ENCODE measurements at regions not wholly inside any gene's neighbourhood (a gene's known extent, or its start where the extent isn't known, plus 50 kb on each side); places are given as distances from the start of the nearest gene placed in this dataset.

GRCh38 chr5:1701884-1702283, 97.8 kb downstream of the MRPL36 start:
- H3K4me1 ChIP-seq (ENCODE audit: control insufficient read depth in 1 of 2, insufficient read depth in 2 of 2, low read depth in 1 of 2, low read length in 1 of 2): no peaks in the 10 kb centered on the region
- DNase-seq: no peak
- H3K27ac ChIP-seq (ENCODE audit: low read depth in 2 of 2, low read length in 1 of 2): no peak overlapping the region
- H3K4me2 ChIP-seq: no peak overlapping the region
- CTCF ChIA-PET: interaction anchor here (0.8 to 1.1 kb wide), 2 partner anchors 30 to 62 kb away, joined by 3 read pairs; no protein-coding TSS in a partner anchor
- H3K9me3 ChIP-seq: no peaks in the 10 kb centered on the region
- no peaks in the 10 kb centered on the region for H3K79me2 ChIP-seq (ENCODE audit: insufficient read depth)
- H3K36me3 ChIP-seq (replicated peaks in 1 of 2; ENCODE audit: control insufficient read depth in 1 of 2, insufficient read depth in 2 of 2, low read length in 1 of 2): no peaks in the 10 kb centered on the region
- no peak overlapping the region for H3K4me3 ChIP-seq (ENCODE audit: low read depth in 2 of 2, low read length in 1 of 2)
- 37% methylated on average over 15 of the region's 22 CpGs for WGBS (ENCODE audit: low lambda C conversion rate)
- H3F3A ChIP-seq (replicated peaks; ENCODE audit: insufficient read depth): no peaks in the 10 kb centered on the region
- no peak overlapping the region for H3K9ac ChIP-seq
- H3K9me2 ChIP-seq: no peaks in the 10 kb centered on the region
- POLR2A ChIA-PET: no interaction called here
- no peaks in the 10 kb centered on the region for H4K20me1 ChIP-seq (ENCODE audit: insufficient read depth)
- TF ChIP-seq, protein P1, sequence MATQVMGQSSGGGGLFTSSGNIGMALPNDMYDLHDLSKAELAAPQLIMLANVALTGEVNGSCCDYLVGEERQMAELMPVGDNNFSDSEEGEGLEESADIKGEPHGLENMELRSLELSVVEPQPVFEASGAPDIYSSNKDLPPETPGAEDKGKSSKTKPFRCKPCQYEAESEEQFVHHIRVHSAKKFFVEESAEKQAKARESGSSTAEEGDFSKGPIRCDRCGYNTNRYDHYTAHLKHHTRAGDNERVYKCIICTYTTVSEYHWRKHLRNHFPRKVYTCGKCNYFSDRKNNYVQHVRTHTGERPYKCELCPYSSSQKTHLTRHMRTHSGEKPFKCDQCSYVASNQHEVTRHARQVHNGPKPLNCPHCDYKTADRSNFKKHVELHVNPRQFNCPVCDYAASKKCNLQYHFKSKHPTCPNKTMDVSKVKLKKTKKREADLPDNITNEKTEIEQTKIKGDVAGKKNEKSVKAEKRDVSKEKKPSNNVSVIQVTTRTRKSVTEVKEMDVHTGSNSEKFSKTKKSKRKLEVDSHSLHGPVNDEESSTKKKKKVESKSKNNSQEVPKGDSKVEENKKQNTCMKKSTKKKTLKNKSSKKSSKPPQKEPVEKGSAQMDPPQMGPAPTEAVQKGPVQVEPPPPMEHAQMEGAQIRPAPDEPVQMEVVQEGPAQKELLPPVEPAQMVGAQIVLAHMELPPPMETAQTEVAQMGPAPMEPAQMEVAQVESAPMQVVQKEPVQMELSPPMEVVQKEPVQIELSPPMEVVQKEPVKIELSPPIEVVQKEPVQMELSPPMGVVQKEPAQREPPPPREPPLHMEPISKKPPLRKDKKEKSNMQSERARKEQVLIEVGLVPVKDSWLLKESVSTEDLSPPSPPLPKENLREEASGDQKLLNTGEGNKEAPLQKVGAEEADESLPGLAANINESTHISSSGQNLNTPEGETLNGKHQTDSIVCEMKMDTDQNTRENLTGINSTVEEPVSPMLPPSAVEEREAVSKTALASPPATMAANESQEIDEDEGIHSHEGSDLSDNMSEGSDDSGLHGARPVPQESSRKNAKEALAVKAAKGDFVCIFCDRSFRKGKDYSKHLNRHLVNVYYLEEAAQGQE (IDR thresholded peaks at IDR 0.05; ENCODE audit: low read depth, low read length): no peak
- no peak for TF ChIP-seq PBX3 (IDR thresholded peaks at IDR 0.05)
- TF ChIP-seq MEF2A (IDR thresholded peaks at IDR 0.05; ENCODE audit: borderline replicate concordance, low read depth): no peak
- TF ChIP-seq FOSL2 (IDR thresholded peaks at IDR 0.05; ENCODE audit: borderline replicate concordance, low read depth): no peak
- TF ChIP-seq NRF1 (IDR thresholded peaks at IDR 0.05; ENCODE audit: low read depth, low read length): no peak
- TF ChIP-seq FOXJ3 (CRISPR knock-in tag; IDR thresholded peaks at IDR 0.05): no peak
- no peak for TF ChIP-seq RAD21 (IDR thresholded peaks at IDR 0.05; ENCODE audit: low read length)
- no peak for TF ChIP-seq MXI1 (IDR thresholded peaks at IDR 0.05; ENCODE audit: low read depth, low read length)
- TF ChIP-seq, protein P2, sequence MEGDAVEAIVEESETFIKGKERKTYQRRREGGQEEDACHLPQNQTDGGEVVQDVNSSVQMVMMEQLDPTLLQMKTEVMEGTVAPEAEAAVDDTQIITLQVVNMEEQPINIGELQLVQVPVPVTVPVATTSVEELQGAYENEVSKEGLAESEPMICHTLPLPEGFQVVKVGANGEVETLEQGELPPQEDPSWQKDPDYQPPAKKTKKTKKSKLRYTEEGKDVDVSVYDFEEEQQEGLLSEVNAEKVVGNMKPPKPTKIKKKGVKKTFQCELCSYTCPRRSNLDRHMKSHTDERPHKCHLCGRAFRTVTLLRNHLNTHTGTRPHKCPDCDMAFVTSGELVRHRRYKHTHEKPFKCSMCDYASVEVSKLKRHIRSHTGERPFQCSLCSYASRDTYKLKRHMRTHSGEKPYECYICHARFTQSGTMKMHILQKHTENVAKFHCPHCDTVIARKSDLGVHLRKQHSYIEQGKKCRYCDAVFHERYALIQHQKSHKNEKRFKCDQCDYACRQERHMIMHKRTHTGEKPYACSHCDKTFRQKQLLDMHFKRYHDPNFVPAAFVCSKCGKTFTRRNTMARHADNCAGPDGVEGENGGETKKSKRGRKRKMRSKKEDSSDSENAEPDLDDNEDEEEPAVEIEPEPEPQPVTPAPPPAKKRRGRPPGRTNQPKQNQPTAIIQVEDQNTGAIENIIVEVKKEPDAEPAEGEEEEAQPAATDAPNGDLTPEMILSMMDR (IDR thresholded peaks at IDR 0.05): no peak
- TF ChIP-seq POLR2AphosphoS5 (IDR thresholded peaks at IDR 0.05; ENCODE audit: low read depth, low read length): no peak
- TF ChIP-seq CHD2 (IDR thresholded peaks at IDR 0.05; ENCODE audit: low read length, partially characterized antibody): no peak
- TF ChIP-seq TEAD4 (IDR thresholded peaks at IDR 0.05; ENCODE audit: borderline replicate concordance, insufficient read depth): no peak
- H2AFZ ChIP-seq (ENCODE audit: low read depth): no peak overlapping the region
- peaks cover 72% of the 10 kb centered on the region for H3K27me3 ChIP-seq (ENCODE audit: insufficient read depth)
